Endothelial cell of umbilical vein (primary cell): ENCODE measurements at regions not wholly inside any gene's neighbourhood (a gene's known extent, or its start where the extent isn't known, plus 50 kb on each side); places are given as distances from the start of the nearest gene placed in this dataset.

Source experiments
- BruUV-seq: library from RNA; stranded (reverse); fragments of 400-500 nt; replicated peaks from 2 replicates; lab custom pipeline; 2021; lab: Mats Ljungman, UMichigan
- CTCF ChIA-PET: fragments of 300-600, 350-600 bp; sonication (Branson Sonifier 250); formaldehyde crosslinking; loops from one replicate; lab custom pipeline; 2021; ENCODE audit warnings: antibody characterized with exemption, inconsistent platforms; lab: Charles Lee
- POLR2A ChIA-PET: fragments of 300-600, 350-600 bp; sonication (Branson Sonifier 250); formaldehyde crosslinking; loops from one replicate; lab custom pipeline; 2021; ENCODE audit warnings: antibody characterized with exemption, inconsistent platforms; lab: Charles Lee
- DNase-seq: peaks from one replicate; pipeline ENCODE4 v3.0.0-alpha.2; 2011; ENCODE audit warnings: low read depth, low spot score
- FAIRE-seq: peaks from 2 replicates; lab custom pipeline; 2011; peaks lifted over from hg19 to GRCh38; lab: Jason Lieb, UNC
- H2AFZ ChIP-seq: 2 replicates; pipeline ENCODE4 v1.6.0; 2012; ENCODE audit warnings: low read depth, low read length, control low read depth, inconsistent platforms
- H3K27ac ChIP-seq: 2 replicates; pipeline ENCODE4 v1.5.1; 2011; ENCODE audit warnings: low read depth, mild to moderate bottlenecking, control low read depth, low read length, moderate library complexity; ENCODE audit not compliant: insufficient read depth
- H3K27me3 ChIP-seq, 2 experiments: 2 replicates each; pipeline versions ENCODE4 v1.6.0 to v1.6.1; 2011; ENCODE audit warnings: low read length in 2 of 2, mixed read lengths in 1 of 2; ENCODE audit not compliant: control insufficient read depth in 2 of 2, insufficient read depth in 2 of 2
- H3K36me3 ChIP-seq, 2 experiments: 2 replicates in 1 of 2; 3 replicates in 1 of 2; pipeline ENCODE4 v1.5.1; 2011; ENCODE audit warnings: low read length in 2 of 2, mild to moderate bottlenecking in 1 of 2, moderate library complexity in 1 of 2; ENCODE audit not compliant: control insufficient read depth in 2 of 2, insufficient read depth in 2 of 2; ENCODE audit errors: extremely low read depth in 1 of 2
- H3K4me1 ChIP-seq: 3 replicates; pipeline ENCODE4 v1.5.1; 2011; ENCODE audit warnings: mild to moderate bottlenecking, low read length; ENCODE audit not compliant: control insufficient read depth, insufficient read depth; ENCODE audit errors: extremely low read depth
- H3K4me2 ChIP-seq: 2 replicates; pipeline ENCODE4 v1.6.1; 2011; ENCODE audit warnings: low read length, control low read depth, mixed read lengths; ENCODE audit not compliant: insufficient read depth
- H3K4me3 ChIP-seq, 3 experiments: fragments of 200-600 bp in 1 of 3; sonication (generic), shearing (Covaris generic) in 1 of 3; replicated peaks in 1 of 3; 2 replicates each; pipeline ENCODE4 v1.5.1; 2011 to 2016; ENCODE audit warnings: control low read depth in 3 of 3, low read length in 3 of 3, mild to moderate bottlenecking in 2 of 3, inconsistent platforms in 1 of 3, low read depth in 1 of 3, moderate library complexity in 1 of 3; ENCODE audit not compliant: insufficient read depth in 1 of 3
- H3K79me2 ChIP-seq: 2 replicates; pipeline ENCODE4 v1.6.0; 2012; ENCODE audit warnings: low read length, inconsistent platforms; ENCODE audit not compliant: control insufficient read depth, insufficient read depth
- H3K9ac ChIP-seq: replicated peaks from 2 replicates; pipeline ENCODE3; 2011; ENCODE audit warnings: low read length, control low read depth; ENCODE audit not compliant: insufficient read depth; ENCODE audit errors: extremely low read depth
- H3K9me1 ChIP-seq: replicated peaks from 3 replicates; pipeline ENCODE4 v1.6.0; 2011; ENCODE audit warnings: mild to moderate bottlenecking, low read length; ENCODE audit not compliant: control insufficient read depth, insufficient read depth; ENCODE audit errors: extremely low read depth
- H3K9me3 ChIP-seq: replicated peaks from 2 replicates; pipeline ENCODE4 v1.5.1; 2012; ENCODE audit warnings: low read length, inconsistent platforms; ENCODE audit not compliant: control insufficient read depth, insufficient read depth
- H4K20me1 ChIP-seq: replicated peaks from 2 replicates; pipeline ENCODE3; 2011; ENCODE audit warnings: mild to moderate bottlenecking, low read length; ENCODE audit not compliant: control insufficient read depth, insufficient read depth; ENCODE audit errors: extremely low read depth
- EZH2 ChIP-seq: IDR thresholded peaks from 2 replicates; pipeline ENCODE4 v1.6.1; 2012; ENCODE audit warnings: borderline replicate concordance, low read depth, mild to moderate bottlenecking, moderate library complexity, low read length, inconsistent platforms; ENCODE audit not compliant: severe bottlenecking
- FOS ChIP-seq: IDR thresholded peaks from 2 replicates; pipeline ENCODE4 v1.6.1; 2011; ENCODE audit warnings: mild to moderate bottlenecking, low read length, moderate library complexity, borderline replicate concordance; ENCODE audit not compliant: insufficient read depth
- GATA2 ChIP-seq: IDR thresholded peaks from 2 replicates; pipeline ENCODE4 v1.7.0; 2011; ENCODE audit warnings: low read depth, mild to moderate bottlenecking, moderate library complexity, mixed read lengths, low read length; ENCODE audit not compliant: insufficient read length, insufficient read depth
- JUN ChIP-seq: IDR thresholded peaks from 2 replicates; pipeline ENCODE4 v1.6.1; 2011; ENCODE audit warnings: borderline replicate concordance, low read depth; ENCODE audit not compliant: insufficient read length, insufficient read depth
- MYC ChIP-seq: IDR thresholded peaks from one replicate; pipeline ENCODE4 v1.6.1; 2011; ENCODE audit warnings: mild to moderate bottlenecking, low read depth, low read length
- POLR2A ChIP-seq: IDR thresholded peaks from 2 replicates; pipeline ENCODE4 v1.6.1; 2012; ENCODE audit warnings: low read depth, mild to moderate bottlenecking, control low read depth, low read length
- POLR2AphosphoS5 ChIP-seq: IDR thresholded peaks from 2 replicates; pipeline ENCODE4 v1.6.1; 2012; ENCODE audit warnings: low read depth, mild to moderate bottlenecking, control low read depth, low read length, moderate library complexity; ENCODE audit not compliant: insufficient read depth
- dilution Hi-C: fragments of 300-500 bp; cut with MboI; formaldehyde crosslinking; loops from one replicate; pipeline ENCODE4 v1.15.0; 2019; ENCODE audit warnings: low sequenced_read_pairs; ENCODE audit not compliant: extremely low pct_ligation_motif_present
- intact Hi-C: fragments of 100-400 bp; cut with micrococcal nuclease; formaldehyde crosslinking; loops from one replicate; pipeline ENCODE4 v1.10.0; 2022
- TF ChIP-seq, protein P1 (sequence below), 2 donors: IDR thresholded peaks; 1 replicate in 1 of 2; 2 replicates in 1 of 2; pipeline ENCODE4 v1.5.1; 2011; ENCODE audit warnings: low read length in 2 of 2, mild to moderate bottlenecking in 2 of 2, moderate library complexity in 2 of 2, control low read depth in 1 of 2, inconsistent platforms in 1 of 2, low read depth in 1 of 2; ENCODE audit not compliant: insufficient read depth in 1 of 2; ENCODE audit errors: extremely low read depth in 1 of 2
- TF ChIP-seq, protein P2 (sequence below): IDR thresholded peaks from 2 replicates; pipeline ENCODE4 v1.6.1; 2011; ENCODE audit not compliant: insufficient read depth, insufficient read length

- H2AFZ ChIP-seq: no peak overlapping the region
- H3K4me2 ChIP-seq: peak overlapping the region; percentile 91
- H4K20me1 ChIP-seq: no peaks in the 10 kb centered on the region
- POLR2A ChIA-PET: interaction anchor here (0.9 to 2.4 kb wide), 3 partner anchors 99 to 158 kb away, joined by 3 to 14 read pairs (median 5); partner anchors contain the start of gene PCDH10
- H3K4me1 ChIP-seq: peaks cover 38% of the 10 kb centered on the region
- no peaks in the 10 kb centered on the region for H3K36me3 ChIP-seq
- TF ChIP-seq EZH2 (no peak), POLR2AphosphoS5 (peak; percentile 43), FOS (peak; percentile 59), JUN (peak; percentile 52), MYC (no peak), GATA2 (peak; percentile 54), POLR2A (no peak)
- TF ChIP-seq, protein P1, sequence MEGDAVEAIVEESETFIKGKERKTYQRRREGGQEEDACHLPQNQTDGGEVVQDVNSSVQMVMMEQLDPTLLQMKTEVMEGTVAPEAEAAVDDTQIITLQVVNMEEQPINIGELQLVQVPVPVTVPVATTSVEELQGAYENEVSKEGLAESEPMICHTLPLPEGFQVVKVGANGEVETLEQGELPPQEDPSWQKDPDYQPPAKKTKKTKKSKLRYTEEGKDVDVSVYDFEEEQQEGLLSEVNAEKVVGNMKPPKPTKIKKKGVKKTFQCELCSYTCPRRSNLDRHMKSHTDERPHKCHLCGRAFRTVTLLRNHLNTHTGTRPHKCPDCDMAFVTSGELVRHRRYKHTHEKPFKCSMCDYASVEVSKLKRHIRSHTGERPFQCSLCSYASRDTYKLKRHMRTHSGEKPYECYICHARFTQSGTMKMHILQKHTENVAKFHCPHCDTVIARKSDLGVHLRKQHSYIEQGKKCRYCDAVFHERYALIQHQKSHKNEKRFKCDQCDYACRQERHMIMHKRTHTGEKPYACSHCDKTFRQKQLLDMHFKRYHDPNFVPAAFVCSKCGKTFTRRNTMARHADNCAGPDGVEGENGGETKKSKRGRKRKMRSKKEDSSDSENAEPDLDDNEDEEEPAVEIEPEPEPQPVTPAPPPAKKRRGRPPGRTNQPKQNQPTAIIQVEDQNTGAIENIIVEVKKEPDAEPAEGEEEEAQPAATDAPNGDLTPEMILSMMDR (IDR thresholded peaks at IDR 0.05; ENCODE audit: extremely low read depth in 1 of 2, insufficient read depth in 1 of 2, low read depth in 1 of 2, low read length in 2 of 2): no peak
- TF ChIP-seq, protein P2, sequence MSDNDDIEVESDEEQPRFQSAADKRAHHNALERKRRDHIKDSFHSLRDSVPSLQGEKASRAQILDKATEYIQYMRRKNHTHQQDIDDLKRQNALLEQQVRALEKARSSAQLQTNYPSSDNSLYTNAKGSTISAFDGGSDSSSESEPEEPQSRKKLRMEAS: no peak
- peak; percentile 95 for DNase-seq
- no peaks in the 10 kb centered on the region for H3K79me2 ChIP-seq
- BruUV-seq: no TSS peak
- H3K9me3 ChIP-seq: no peaks in the 10 kb centered on the region
- no peaks in the 10 kb centered on the region for H3K27me3 ChIP-seq
- H3K4me3 ChIP-seq: peak overlapping the region in 1 of 3 experiments; percentile 36
- peak overlapping the region; percentile 88 for H3K9ac ChIP-seq
- intact Hi-C loops: loop anchor here (1.0 to 5.0 kb wide), 4 partner anchors 8 to 155 kb away; partner anchors contain the start of gene PCDH10
- peak; percentile 84 for FAIRE-seq
- peak overlapping the region; percentile 98 for H3K27ac ChIP-seq
- dilution Hi-C loops: no loop called here
- H3K9me1 ChIP-seq: no peaks in the 10 kb centered on the region
- CTCF ChIA-PET: interaction anchor here (0.9 to 2.0 kb wide), 9 partner anchors 8 to 160 kb away, joined by 3 to 15 read pairs (median 3); partner anchors contain the start of gene PCDH10
Observed at GRCh38 chr4:132992686-132993085, 156.4 kb upstream of the PCDH10 start.
